Hepatocyte (in vitro differentiated cells): ENCODE measurements at regions not wholly inside any gene's neighbourhood (a gene's known extent, or its start where the extent isn't known, plus 50 kb on each side); places are given as distances from the start of the nearest gene placed in this dataset.

Experiments used
- DNase-seq: peaks from one replicate; pipeline ENCODE4 v3.0.0-alpha.2; 2016; ENCODE audit warnings: low spot score
- H2AFZ ChIP-seq: fragments of 200-600 bp; sonication (generic); 2 replicates; pipeline ENCODE4 v1.6.0; 2016; ENCODE audit warnings: antibody characterized with exemption, mild to moderate bottlenecking
- H3K27ac ChIP-seq: fragments of 200-600 bp; sonication (generic); 2 replicates; pipeline ENCODE4 v1.5.1; 2016; ENCODE audit warnings: mild to moderate bottlenecking
- H3K27me3 ChIP-seq: fragments of 200-600 bp; sonication (generic); 2 replicates; pipeline ENCODE4 v1.6.1; 2016
- H3K36me3 ChIP-seq: fragments of 200-600 bp; sonication (generic); replicated peaks from 2 replicates; pipeline ENCODE4 v1.5.1; 2016; ENCODE audit warnings: low read depth; ENCODE audit not compliant: insufficient read depth
- H3K4me1 ChIP-seq: fragments of 200-600 bp; sonication (generic); 2 replicates; pipeline ENCODE4 v1.5.1; 2016; ENCODE audit warnings: mild to moderate bottlenecking, moderate library complexity; ENCODE audit not compliant: insufficient read depth
- H3K4me2 ChIP-seq: fragments of 200-600 bp; sonication (generic); 2 replicates; pipeline ENCODE4 v1.6.0; 2016
- H3K4me3 ChIP-seq: fragments of 200-600 bp; sonication (generic); 2 replicates; pipeline ENCODE4 v1.5.1; 2016; ENCODE audit warnings: mild to moderate bottlenecking
- H3K79me2 ChIP-seq: fragments of 200-600 bp; sonication (generic); 2 replicates; pipeline ENCODE4 v1.6.0; 2017; ENCODE audit warnings: mild to moderate bottlenecking
- H3K9me2 ChIP-seq: fragments of 200-600 bp; sonication (generic); replicated peaks from 2 replicates; pipeline ENCODE4 v1.6.0; 2017; ENCODE audit warnings: mild to moderate bottlenecking; ENCODE audit not compliant: insufficient read depth
- H3K9me3 ChIP-seq: fragments of 200-600 bp; sonication (generic); 2 replicates; pipeline ENCODE4 v1.5.1; 2016; ENCODE audit warnings: low read depth, mild to moderate bottlenecking
- H4K20me1 ChIP-seq: fragments of 200-600 bp; sonication (generic); 2 replicates; pipeline ENCODE4 v1.6.0; 2016; ENCODE audit warnings: mild to moderate bottlenecking; ENCODE audit not compliant: insufficient read depth, poor library complexity, severe bottlenecking
- CTCF ChIP-seq: fragments of 200-600 bp; sonication (generic); IDR thresholded peaks from 2 replicates; pipeline ENCODE4 v1.5.1; 2016; ENCODE audit warnings: antibody characterized with exemption, mild to moderate bottlenecking; ENCODE audit not compliant: poor library complexity
- EZH2 ChIP-seq: fragments of 200-600 bp; sonication (generic); IDR thresholded peaks from 2 replicates; pipeline ENCODE4 v1.6.1; 2016; ENCODE audit warnings: antibody characterized with exemption, mild to moderate bottlenecking, borderline replicate concordance
- EZH2phosphoT487 ChIP-seq: fragments of 200-600 bp; sonication (generic); IDR thresholded peaks from one replicate; pipeline ENCODE4 v1.6.1; 2018; ENCODE audit warnings: antibody characterized with exemption, mild to moderate bottlenecking, low read depth, moderate library complexity; ENCODE audit not compliant: unreplicated experiment, severe bottlenecking
- WGBS: methylation state at CpG from one replicate; pipeline ENCODE4 v1.1.6; 2016; ENCODE audit warnings: low lambda C conversion rate; ENCODE audit errors: missing lambda C conversion rate; 5-methylcytosine and 5-hydroxymethylcytosine counted together

GRCh38 chr2:137829251-137829650 is 135.0 kb upstream of the HNMT start:
- Histone ChIP-seq H2AFZ (no peak overlapping the region), H4K20me1 (no peaks in the 10 kb centered on the region), H3K4me2 (no peak overlapping the region), H3K27ac (no peak overlapping the region), H3K36me3 (no peaks in the 10 kb centered on the region), H3K4me1 (no peaks in the 10 kb centered on the region), H3K4me3 (no peak overlapping the region), H3K27me3 (no peaks in the 10 kb centered on the region), H3K9me3 (no peaks in the 10 kb centered on the region), H3K79me2 (no peaks in the 10 kb centered on the region), H3K9me2 (no peaks in the 10 kb centered on the region)
- TF ChIP-seq EZH2 (no peak), EZH2phosphoT487 (no peak), CTCF (no peak)
- no peak for DNase-seq
- WGBS: 54% methylated on average over 2 of the region's 2 CpGs

GRCh38 chr2:137834760-137835379 is 129.4 kb upstream of the HNMT start:
- no peaks in the 10 kb centered on the region for H3K9me2 ChIP-seq
- TF ChIP-seq EZH2phosphoT487: no peak
- no peaks in the 10 kb centered on the region for H3K27me3 ChIP-seq
- H3K27ac ChIP-seq: no peak overlapping the region
- H4K20me1 ChIP-seq: no peaks in the 10 kb centered on the region
- H3K79me2 ChIP-seq: no peaks in the 10 kb centered on the region
- H3K4me3 ChIP-seq: no peak overlapping the region
- H3K36me3 ChIP-seq: no peaks in the 10 kb centered on the region
- no peaks in the 10 kb centered on the region for H3K9me3 ChIP-seq
- DNase-seq: no peak
- no peaks in the 10 kb centered on the region for H3K4me1 ChIP-seq
- WGBS: 95% methylated on average over 6 of the region's 6 CpGs
- no peak overlapping the region for H2AFZ ChIP-seq
- H3K4me2 ChIP-seq: no peak overlapping the region

- H3K4me2 ChIP-seq: no peak overlapping the region
- WGBS: 98% methylated on average over 3 of the region's 3 CpGs
- H4K20me1 ChIP-seq: no peaks in the 10 kb centered on the region
- no peaks in the 10 kb centered on the region for H3K27me3 ChIP-seq
- TF ChIP-seq EZH2phosphoT487: no peak
- no peak for TF ChIP-seq EZH2
- no peak for TF ChIP-seq CTCF
- H3K9me2 ChIP-seq: no peaks in the 10 kb centered on the region
- H3K79me2 ChIP-seq: no peaks in the 10 kb centered on the region
- H3K4me1 ChIP-seq: no peaks in the 10 kb centered on the region
- H3K9me3 ChIP-seq: no peaks in the 10 kb centered on the region
- no peak for DNase-seq
- no peak overlapping the region for H3K27ac ChIP-seq
- H3K4me3 ChIP-seq: no peak overlapping the region
- H2AFZ ChIP-seq: no peak overlapping the region
- H3K36me3 ChIP-seq: no peaks in the 10 kb centered on the region
Measured at GRCh38 chr2:137836671-137837070, 127.6 kb upstream of the HNMT start.

DNA sequence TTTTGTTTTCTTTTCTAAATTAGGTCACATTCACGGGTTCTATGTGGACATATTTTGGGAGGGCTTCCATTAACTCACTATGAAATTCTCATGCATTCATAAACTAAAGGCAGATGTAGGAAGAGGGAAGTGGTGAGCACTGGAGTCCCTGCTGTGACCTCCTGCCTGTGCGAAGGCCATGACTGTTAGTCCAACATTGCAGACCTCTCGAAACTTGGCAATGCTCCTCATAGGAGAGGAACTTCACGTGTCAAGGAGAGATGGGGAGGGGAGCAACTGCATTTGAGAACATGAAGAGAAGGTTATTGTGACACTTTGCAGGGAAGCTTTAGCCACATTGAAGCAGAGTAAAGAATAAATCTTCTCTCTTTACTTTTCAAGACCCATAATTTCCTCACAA is 126.4 kb upstream of the HNMT start:
- Histone ChIP-seq H3K4me2 (no peak overlapping the region), H3K36me3 (no peaks in the 10 kb centered on the region), H3K9me3 (no peaks in the 10 kb centered on the region), H2AFZ (no peak overlapping the region), H3K27me3 (no peaks in the 10 kb centered on the region), H3K9me2 (no peaks in the 10 kb centered on the region), H3K4me3 (no peak overlapping the region), H3K79me2 (no peaks in the 10 kb centered on the region), H3K27ac (no peak overlapping the region), H4K20me1 (no peaks in the 10 kb centered on the region), H3K4me1 (no peaks in the 10 kb centered on the region)
- no peak for TF ChIP-seq EZH2phosphoT487
- no peak for TF ChIP-seq CTCF
- TF ChIP-seq EZH2: no peak
- no peak for DNase-seq
- WGBS: 76% methylated on average over 4 of the region's 4 CpGs
